Epidermal melanocyte (primary cell): ENCODE measurements at regions not wholly inside any gene's neighbourhood (a gene's known extent, or its start where the extent isn't known, plus 50 kb on each side); places are given as distances from the start of the nearest gene placed in this dataset.

Source experiments
- DNase-seq: peaks from one replicate; pipeline ENCODE4 v3.0.0; 2011; ENCODE audit warnings: low spot score; ENCODE audit not compliant: insufficient read length

DNA sequence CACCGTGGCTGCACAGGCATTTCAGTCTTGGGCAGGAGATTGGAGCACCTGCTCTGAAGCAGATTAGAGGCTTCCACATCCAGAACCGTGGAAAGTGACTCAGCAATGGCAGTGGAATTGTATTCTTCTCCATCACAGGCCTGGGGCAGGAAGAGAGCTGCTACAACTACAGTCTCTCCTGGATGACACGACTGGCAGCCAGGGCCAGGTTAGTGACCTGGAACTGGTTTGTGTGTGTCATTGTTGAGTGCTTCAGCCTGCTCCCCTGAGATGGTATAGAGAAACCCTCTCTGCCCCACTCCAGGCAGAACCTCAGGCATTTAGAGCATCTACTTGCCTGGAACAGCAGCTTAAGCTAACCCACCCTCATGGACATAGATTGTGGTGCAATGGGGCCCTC lies 596.5 kb upstream of the INTU start:
- DNase-seq, result no peak

DNA sequence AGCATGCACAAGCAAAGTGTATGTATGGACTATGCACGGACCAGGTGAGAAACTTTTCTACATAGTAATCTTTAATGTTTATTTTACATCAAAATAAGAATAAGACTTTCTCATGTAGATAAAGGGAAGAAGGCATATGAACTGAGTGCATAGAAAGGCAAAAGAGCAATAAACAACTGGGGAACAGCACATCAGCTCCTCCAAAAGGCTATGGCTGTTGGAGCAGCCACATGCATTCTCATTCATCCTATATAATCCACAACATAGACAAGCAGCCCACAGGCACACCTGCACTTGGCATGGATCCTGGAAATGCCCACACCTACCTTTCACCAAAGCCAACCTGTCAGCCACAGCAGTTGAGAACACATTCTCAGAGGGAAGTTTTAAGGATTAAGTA lies 586.9 kb upstream of the INTU start:
- no peak for DNase-seq

DNA sequence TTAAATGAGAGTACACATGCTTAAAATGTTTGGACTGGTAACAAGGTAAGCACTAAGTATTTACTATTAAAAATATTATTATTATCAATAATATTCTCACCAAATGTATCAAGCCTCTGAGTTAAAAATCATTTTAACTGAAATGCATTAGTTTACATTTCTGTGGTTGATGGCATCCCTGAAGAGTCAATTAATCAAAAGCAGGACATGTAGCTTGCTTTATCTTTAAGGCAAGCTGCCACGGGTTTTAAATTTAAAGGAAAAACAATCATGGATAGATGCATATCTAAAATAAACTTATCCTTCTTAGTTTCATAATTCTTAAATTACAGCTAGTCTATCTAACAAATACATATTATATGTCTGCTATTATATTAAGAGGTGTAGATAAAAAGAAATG lies 584.8 kb upstream of the INTU start:
- DNase-seq, result no peak

DNA sequence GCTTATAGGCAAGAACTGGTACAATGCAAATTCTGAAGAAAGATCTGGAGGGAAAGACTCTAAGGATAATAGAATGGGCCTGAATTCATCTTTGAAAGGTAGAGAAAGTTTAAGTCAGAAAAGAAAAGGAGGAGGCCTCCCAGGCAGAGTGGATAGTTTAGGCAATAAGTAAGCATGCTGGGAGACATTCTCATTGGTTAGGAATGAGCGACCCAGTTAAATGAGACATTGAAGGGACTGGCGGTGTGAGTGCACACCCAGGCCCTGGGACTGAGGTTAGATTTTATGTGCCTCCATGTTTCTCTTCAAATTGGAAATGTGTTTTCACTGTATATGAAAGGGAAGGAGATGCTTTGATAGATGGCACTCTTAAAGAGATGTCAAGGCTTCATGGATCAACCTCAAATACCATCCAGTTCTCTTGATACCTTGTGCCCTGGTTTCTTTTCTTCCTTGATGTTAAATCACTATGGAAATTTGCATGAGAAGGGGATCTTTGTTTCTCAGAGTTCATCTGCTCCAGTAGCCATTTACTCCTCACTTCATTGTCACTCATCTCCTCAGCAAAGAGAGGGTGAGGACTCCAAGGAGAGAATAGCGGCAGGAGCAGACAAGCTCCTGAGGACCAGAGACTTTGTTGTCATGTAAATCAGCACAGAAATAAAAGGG lies 584.2 kb upstream of the INTU start:
- no peak for DNase-seq

DNA sequence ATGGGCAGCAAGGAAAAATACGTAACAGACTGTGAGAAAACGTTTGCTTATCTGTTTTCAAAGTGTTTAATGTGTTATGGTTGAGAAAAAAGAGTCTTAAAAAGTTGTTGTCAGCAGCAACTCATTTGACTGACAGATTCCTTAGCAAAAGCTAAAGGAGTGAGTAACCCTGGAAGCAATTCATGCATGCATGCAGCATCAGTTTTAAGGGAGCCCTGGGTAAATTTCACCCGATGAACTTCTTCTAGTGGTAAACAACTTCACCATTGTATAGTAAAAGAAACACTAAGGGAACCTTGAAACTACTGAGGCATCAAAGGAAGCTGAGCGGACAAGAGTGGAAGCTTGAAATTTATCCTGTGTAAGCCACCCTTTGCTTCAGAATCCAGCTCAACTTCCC lies 583.2 kb upstream of the INTU start:
- DNase-seq, result no peak

DNA sequence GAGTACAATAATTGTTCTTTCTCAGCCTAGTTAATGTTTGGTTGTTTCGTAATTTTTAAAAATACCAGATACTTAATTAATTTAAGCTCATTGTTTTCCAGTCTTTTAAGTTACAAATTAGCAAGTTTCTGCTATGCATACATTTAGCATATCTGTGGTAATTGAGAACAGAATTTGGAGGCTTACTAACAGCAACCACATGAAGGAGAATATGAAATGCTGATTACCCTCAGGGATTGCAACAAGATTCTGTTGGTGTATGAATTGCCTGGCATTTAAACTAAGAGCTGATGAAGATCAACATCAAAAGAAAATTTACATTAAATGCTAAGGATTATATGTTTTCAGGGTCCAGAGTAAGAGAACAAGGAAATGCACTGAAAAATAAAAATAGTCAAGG lies 580.0 kb upstream of the INTU start:
- no peak for DNase-seq

DNA sequence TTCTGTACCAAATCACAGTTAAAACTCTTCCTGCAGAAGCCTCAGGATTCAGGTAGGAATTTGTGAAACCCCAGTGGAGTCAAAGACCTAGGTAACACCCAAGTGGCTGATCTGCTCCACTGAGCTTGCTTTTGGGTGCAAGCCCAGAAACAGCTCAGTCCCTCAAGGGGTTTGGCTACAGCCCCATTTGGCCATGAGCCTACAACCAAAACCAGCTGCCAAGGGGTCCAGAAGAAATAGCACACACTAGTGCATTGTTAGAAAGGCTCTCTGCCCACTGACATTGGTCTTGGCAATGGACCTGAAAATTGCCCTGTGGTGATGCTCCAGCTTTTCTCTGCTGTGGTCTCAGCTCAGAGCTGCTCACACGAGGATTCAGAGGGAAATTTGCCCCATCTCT lies 577.4 kb upstream of the INTU start:
- peak; percentile 37 for DNase-seq

DNA sequence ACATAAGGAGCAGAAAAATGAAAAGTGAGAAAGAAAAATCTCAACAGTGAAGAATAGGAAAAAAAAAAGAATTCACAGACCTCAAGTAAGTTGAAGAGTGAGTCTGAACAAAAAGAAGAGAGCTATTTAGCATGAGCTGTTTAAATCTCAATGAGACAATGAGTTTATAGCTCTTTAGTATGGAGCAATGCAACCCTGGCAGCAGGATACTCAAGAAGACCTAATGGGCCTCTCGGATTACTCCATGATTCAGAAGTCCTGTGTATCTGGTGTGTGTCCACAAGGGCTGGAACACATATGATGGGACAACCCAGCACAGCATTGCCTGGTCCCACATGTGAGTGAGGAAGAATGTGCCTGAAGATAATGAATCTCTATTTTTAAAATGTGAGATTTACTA lies 563.1 kb upstream of the INTU start:
- no peak for DNase-seq

DNA sequence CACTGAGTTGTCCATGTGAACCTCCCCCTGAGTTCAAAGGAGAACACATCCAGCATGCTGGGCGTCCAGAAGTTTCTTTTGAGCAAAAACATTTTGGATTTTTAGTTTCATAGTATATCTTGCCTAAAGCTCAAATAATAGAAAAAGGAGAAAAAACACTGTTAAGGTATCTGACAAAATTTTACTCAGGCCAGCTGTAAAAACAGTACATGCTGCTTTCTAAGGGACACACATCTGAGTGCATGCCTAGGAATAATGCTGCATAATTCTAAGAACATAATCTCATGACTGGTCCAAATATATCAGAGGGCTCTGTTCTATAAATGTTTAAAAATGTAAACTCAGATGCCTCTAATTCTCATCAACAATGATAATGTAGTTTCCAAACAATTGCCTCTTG lies 561.3 kb upstream of the INTU start:
- DNase-seq, result no peak

DNA sequence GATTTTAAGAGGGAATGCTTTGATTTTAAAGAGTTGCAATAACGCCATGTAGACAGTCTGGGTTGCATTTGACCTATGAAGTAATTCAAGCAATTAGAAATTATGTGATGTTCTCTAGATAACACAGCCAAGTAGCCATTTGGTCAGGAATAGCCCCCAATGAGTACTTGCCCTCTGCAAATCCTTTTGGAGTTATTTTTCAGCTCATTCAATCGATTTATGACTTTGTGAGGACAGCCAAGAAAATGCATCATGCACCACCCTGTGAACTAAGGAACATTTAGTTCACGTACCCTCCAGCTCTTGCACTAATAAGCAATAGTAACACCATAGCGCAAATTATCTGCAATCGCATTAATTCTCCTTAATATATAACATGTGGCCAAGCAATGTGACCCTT lies 552.6 kb upstream of the INTU start:
- DNase-seq, result no peak

DNA sequence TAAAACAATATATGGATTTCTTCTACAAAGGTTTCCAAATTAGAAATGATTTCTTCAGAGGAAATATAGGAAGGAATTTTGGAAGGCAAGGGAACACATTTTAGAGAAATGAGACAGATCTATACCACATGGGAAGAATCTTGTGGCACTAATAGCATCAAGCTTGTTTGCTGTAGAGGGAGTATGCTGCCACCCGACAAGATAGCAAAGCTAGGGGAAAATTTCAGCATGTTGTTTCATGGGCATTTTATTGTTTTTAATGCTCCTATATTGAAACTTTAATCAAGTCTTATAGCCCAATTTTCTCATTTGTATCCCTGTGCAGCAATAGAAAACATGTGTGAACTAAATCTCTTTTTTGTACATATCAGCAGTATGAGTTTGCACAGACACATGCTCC lies 551.7 kb upstream of the INTU start:
- no peak for DNase-seq

DNA sequence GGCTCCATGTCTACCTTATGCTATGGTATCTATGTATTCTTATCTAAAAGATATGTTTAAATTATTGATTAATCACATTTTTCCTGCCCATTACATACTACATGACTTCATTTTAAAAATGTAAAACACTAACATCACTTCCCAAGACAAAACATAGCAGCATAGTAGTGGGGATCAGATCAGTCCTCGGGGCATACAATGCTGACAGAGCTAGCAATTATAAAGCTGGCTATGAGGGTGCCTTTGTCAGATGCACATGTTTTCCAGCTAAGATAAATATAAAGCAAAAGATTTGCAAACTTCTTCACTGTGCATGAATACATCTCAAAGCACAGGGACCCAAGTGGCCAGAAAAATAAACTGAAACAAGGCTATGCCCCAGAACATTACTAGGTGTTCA lies 549.8 kb upstream of the INTU start:
- DNase-seq, result no peak

DNA sequence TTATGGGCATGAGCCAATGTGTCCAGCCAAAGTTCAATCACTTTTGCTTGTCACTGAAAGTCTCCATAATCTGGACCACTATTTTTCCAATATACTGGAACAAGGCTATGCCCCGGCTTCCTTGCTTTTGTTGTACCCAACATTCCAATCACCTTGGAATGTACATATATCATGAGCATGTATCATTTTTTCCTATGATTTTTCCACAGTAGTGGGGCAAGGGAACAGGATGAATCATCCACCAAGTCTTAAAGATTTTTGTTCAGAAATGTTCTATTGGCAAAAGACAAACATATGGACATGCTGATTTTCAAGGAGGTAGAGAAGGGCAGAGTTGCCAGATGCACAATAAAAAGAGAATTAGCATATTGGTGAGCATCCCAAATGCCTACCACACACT lies 548.1 kb upstream of the INTU start:
- no peak for DNase-seq

DNA sequence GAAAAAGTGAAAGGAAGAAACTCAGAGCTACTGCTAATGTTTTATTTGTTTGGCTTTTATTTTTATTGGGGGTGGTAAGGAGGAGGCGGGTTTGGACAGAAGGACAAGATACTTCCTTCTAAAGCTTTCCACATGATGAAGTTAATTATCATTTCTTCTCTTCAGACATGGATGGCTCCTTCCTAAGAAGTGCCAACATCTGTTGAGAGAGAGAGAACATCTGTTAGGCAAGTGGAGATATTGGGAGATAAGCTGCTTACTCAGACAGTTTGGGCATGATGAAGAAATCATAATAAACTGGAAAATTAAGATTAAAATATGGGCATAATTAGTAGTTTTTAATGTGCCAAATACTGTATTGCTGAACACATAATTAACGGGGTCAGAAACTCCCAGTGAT lies 535.7 kb upstream of the INTU start:
- DNase-seq, result no peak

DNA sequence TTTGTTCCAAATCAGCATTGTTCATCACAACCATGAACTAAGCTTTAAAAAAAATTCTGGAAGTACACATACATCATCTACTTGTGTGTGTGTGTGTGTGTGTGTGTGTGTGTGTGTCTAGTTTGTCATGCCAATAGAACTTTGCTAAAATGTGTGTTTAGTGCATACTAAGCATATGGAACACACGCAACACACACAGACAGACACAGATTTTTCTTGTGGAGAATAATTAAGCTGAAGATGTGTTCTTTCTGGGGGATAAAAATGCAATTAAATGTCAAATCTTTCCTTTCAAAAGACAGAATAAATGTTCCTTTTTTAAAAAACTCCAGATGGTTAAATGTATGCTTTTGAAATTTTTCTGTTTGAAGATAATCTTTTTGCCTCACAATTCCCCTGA lies 530.4 kb upstream of the INTU start:
- no peak for DNase-seq

DNA sequence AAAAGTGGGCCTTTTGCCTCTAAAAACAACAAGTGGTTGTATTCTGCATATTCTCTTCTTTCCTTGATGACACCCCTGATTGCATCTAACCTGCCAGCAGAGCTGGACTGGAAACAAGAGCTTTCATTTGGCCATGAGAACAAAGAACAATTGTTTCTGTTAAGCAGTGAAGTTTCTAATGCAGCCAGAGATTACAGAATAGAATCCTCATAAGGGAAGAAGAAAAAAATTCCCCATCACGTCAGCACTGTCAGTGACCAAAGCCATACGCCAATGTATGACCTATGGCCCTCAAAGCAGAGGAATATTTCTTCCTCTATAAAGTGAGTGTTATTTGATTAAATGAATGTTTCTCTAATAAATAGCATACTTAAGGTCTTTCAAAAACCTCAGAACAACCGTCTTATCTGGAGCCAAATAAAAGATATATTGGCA lies 529.1 kb upstream of the INTU start:
- no peak for DNase-seq

DNA sequence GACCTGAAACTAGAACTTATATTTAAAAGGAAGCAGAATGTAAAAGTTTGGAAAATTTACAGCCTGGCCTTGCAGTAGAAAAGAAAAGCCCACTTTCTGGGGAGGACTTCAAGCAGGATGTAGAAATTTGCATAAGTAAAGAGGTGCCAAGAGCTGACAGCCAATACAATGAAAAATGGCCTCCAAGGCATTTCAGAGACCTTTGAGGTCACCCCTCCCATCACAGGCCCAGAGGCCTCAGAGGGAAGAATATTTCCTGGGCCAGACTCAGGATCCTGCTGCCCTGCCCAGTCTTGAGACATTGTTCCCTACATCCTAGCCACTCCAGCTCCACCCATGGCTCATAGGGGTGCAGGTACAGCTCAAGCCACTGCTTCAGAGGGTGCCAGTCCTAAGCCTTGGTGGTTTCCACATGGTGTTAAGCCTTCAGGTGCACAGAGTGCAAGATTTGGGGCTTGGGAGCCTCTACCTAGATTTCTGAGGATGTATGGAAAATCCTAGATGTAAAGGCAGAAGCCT lies 518.9 kb upstream of the INTU start:
- no peak for DNase-seq

DNA sequence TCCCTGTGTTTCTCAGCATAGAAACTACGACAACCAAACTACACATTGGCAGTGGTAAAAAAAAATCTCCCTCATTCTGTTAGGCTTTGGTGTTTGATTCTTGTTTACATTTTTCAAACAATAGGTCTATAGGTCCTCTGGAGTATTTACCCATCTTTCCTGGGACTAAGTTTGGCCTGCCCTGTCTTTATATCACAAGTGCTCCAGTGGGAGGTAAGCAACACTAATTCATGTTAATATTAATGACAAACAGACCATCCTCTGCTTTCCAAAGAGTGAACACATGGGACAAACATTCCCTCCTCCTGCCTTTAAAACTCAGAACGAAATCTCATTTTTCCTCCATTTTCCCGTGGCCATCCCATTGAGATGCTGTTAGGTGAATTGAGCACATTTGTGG lies 514.1 kb upstream of the INTU start:
- DNase-seq, result no peak

DNA sequence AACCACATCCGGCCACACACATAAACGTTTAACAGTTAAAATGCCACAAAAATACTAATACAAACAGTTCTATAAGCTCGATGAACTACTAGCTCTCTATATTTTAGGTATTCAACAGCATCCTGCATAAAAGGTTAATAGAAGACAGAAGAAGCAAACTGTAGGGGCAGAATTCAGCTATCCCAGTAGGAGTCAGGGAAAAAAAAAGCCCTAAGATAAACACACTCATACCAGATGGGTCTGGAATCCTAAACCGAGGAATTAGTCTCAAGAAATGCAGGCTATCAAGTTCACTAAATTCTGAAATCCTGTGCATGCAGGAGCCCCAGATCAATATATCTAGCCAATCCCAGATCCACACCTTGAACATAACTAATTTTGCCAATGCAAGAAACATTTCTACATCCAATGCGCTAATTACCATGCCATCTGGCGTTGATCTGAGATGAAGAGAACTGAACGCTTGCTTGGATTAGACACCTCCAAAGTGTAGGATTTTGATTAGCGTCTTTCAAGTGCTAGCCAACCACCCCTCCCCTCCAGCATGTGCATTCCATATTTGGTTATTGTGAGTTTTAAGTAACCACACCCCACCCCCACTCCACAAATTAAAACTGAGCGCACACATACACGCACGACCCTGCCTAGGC lies 512.2 kb upstream of the INTU start:
- no peak for DNase-seq

DNA sequence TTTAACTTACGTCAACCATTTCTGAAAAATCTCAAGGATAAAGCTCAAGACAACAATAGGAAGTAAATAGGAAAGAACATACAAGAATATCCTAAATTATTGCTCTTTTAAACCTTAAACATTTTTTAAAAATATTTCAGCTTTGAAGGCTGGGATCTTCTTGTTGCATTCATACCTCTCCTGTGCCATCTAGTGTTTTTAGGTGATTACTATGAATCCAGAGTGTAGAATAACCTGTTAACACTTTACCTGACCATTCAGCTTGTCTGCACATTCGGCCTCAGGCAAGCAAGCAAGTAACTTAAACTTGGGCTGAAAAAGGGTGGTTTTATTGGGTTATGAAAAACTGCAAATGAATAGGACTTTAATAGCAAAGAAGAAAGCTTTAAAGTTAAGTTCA lies 507.8 kb upstream of the INTU start:
- DNase-seq, result no peak

DNA sequence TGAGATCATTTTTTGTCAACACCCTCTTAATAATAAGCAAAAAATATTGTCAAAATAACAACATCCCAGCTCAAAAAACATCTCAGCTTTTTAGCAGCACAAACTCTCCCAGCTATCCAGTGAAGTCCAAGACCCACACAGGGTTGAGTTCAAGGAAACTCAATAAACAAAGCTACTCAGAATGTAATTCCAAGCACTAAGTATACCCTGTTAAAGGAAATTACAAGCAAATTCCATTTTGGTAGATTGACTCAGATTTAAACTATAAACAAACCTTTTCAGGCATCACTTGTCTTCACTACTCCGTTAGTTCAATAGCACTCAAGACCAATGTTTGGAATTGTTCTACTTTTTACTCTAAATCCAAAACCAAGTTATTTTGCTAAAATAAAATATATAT lies 506.0 kb upstream of the INTU start:
- no peak for DNase-seq

DNA sequence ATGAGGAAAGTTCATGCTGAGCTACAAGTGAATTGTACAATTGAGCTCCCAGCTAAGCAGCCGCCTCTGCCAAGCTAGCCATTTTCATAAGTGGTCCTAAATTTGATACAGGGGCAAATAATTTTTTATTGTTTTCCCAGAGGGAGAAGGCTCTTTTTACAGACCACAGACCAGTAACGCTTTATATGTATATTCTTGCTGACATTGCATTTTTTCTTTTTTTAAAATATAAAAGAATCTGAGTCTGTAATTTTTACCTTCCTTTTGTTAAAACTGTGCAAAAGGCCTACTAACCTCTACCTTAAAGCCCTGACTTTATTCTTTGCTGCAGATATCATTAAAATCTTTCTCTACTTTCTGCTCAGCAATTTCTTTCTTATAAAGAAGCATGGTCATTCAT lies 501.2 kb upstream of the INTU start:
- no peak for DNase-seq

DNA sequence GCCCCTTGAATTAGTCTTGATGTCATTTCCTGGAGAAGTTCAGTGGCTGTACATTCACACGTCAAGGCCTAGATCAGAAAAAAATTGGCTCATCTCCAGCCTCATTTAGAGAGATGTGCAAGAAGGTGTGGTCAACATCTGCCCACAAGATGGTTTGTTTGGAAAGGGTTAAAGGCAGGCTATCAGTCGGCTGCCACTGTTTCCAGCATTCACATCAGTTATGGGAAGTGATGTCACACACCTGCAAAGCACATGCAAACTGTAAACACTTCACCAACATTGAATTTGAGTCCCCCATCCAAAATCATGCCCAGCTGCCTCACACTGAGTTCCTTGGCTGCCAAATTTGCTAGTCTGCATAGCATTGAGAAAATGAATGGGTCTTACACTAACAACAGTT lies 498.3 kb upstream of the INTU start:
- no peak for DNase-seq
